Small intestine (tissue), 7 donors: ENCODE measurements at regions not wholly inside any gene's neighbourhood (a gene's known extent, or its start where the extent isn't known, plus 50 kb on each side); places are given as distances from the start of the nearest gene placed in this dataset.

Experiments
- DNase-seq, 2 donors: peaks; one replicate each; pipeline versions ENCODE4 v3.0.0 to v3.0.0-alpha.2; 2013
- FAIRE-seq: peaks from 2 replicates; lab custom pipeline; 2012; peaks lifted over from hg19 to GRCh38; lab: Jason Lieb, UNC
- H3K27ac ChIP-seq, 3 donors: one replicate each; pipeline ENCODE4 v1.5.1; 2013; ENCODE audit warnings: low read length in 2 of 3, mild to moderate bottlenecking in 2 of 3, control low read depth in 1 of 3, inconsistent platforms in 1 of 3, low read depth in 1 of 3, moderate library complexity in 1 of 3
- H3K27me3 ChIP-seq, 3 donors: one replicate each; pipeline ENCODE4 v1.6.1; 2013; ENCODE audit warnings: low read length in 3 of 3, inconsistent platforms in 1 of 3; ENCODE audit not compliant: control insufficient read depth in 3 of 3, insufficient read depth in 3 of 3
- H3K36me3 ChIP-seq, 3 donors: one replicate each; pipeline ENCODE4 v1.6.1; 2013; ENCODE audit warnings: low read length in 3 of 3, inconsistent platforms in 1 of 3, low read depth in 1 of 3, mild to moderate bottlenecking in 1 of 3, moderate library complexity in 1 of 3; ENCODE audit not compliant: control insufficient read depth in 3 of 3, insufficient read depth in 2 of 3
- H3K4me1 ChIP-seq, 3 donors: one replicate each; pipeline ENCODE4 v1.6.1; 2013; ENCODE audit warnings: low read length in 2 of 3, inconsistent platforms in 1 of 3, low read depth in 1 of 3, mild to moderate bottlenecking in 1 of 3, moderate library complexity in 1 of 3; ENCODE audit not compliant: control insufficient read depth in 3 of 3, insufficient read depth in 2 of 3
- H3K4me3 ChIP-seq, 3 donors: one replicate each; pipeline ENCODE4 v1.5.1; 2013; ENCODE audit warnings: low read length in 3 of 3, control low read depth in 1 of 3, inconsistent platforms in 1 of 3, low read depth in 1 of 3, mild to moderate bottlenecking in 1 of 3, moderate library complexity in 1 of 3
- H3K9me3 ChIP-seq, 2 donors: one replicate each; pipeline ENCODE4 v1.6.1; 2013; ENCODE audit warnings: low read depth in 1 of 2, low read length in 1 of 2; ENCODE audit not compliant: control insufficient read depth in 2 of 2, insufficient read depth in 1 of 2
- WGBS, 3 donors: extraction: QIAGEN DNeasy Blood & Tissue Kit; methylation state at CpG; one replicate each; pipeline ENCODE4 v1.1.7; 2013; 5-methylcytosine and 5-hydroxymethylcytosine counted together
- donor health status: healthy with polysubstance abuse.
- donor health status: control.
- donor health status: control.
- donor health status: Bipolar disorder and iron deficiency.
- donor health status: healthy.

DNA sequence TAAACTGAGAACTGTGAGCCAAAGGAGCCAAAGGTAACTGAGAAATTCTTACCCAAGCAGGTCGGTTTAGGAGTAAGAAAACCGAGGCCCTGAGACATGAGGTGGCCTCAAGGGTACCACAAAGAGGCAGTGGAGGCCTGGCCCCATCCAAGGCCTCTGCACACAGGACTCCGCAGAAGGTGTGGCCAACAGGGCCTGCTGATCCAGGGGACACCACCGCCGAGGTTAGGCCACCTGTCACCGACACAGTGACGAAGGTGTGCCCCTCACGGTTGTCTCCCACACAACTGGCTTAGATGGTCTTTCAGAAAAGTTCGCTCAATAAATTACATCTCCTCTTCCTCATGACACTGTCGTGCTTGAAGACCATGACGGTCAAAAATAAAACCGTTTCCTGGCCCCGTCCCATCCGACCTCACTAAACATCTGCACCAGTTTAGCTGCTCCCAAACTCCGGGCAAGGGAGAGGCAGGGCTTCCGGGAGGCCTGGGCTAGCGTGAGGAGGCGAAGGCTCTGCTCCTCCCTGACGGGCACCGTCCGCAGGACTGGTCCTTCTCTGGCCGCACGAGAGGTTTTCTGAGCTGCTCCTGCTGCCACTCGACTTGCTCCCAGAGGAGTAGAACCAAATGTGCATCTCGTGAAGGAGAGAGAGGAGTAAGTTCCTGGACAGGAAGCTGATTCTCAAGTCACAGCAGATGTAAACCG, 442.0 kb downstream of the EIPR1 start:
- WGBS, 3 donors: 84 to 88% (median 86%) methylated on average over 26 of the region's 26 CpGs
- no peak for FAIRE-seq

DNA sequence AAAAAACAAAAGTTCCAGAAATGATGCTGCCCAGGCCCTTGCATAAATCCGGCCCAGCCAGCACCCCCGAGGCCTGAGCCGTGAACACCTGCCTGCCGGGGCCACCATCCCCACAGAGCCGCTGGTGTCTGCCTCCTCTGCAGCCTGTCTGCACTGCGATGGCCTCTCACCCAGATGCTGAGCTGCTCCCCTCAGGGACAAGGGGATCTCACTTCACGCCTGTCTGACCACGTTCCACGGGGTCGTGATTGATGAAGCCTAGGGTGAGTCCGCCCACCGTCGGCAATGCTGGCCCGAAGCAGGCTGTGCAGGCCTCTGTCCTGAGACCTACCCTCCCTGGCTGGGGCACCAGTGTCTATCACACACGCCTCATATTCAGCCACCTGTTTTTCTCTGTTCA, 444.2 kb downstream of the EIPR1 start:
- Histone ChIP-seq H3K27ac (no peak overlapping the region), H3K4me1 (no peaks in the 10 kb centered on the region), H3K27me3 (no peaks in the 10 kb centered on the region), H3K4me3 (no peak overlapping the region), H3K9me3 (peaks cover 2 to 19% of the 10 kb centered on the region in 2 donors), H3K36me3 (no peaks in the 10 kb centered on the region)
- FAIRE-seq (no peak), DNase-seq (no peak)
- WGBS, 3 donors: 64 to 78% (median 70%) methylated on average over 15 of the region's 15 CpGs

More for the DNA sequence above, 442.0 kb downstream of the EIPR1 start:
- H3K36me3 ChIP-seq: no peaks in the 10 kb centered on the region
- H3K4me1 ChIP-seq: no peaks in the 10 kb centered on the region
- H3K27ac ChIP-seq: no peak overlapping the region
- H3K27me3 ChIP-seq: no peaks in the 10 kb centered on the region
- no peak for DNase-seq
- H3K9me3 ChIP-seq: peaks cover 2 to 19% of the 10 kb centered on the region in 2 donors
- no peak overlapping the region for H3K4me3 ChIP-seq

DNA sequence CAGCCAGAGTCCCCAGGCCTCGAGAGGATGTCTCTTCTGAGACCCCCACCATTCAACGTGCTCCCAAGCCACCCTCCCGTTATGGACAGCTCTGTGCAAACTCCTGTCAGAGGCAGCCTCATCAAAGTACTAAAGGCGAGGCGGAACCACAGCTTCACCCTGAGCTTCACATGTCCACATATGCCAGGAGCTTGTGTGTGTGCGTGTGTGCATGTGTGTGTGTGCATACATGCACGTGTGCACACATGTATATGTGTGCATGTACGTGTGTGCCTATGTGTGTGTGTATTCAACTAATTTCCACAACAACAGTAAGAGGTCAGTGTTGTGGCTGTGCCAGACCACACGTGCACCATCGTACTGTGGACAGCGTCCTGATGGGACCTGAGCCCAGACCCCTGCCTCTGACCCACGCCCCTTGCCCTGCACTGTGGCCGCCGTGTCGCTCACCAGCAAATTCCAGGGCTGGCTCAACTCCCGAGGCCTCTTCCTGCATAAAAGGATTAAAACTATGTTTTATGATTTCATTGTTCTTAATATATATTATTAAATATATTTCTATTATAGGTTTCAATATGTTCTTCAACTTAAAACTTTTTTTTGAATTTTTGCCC, 444.8 kb downstream of the EIPR1 start:
- Histone ChIP-seq H3K36me3 (no peaks in the 10 kb centered on the region), H3K4me3 (no peak overlapping the region), H3K27me3 (no peaks in the 10 kb centered on the region), H3K9me3 (peaks cover 2 to 19% of the 10 kb centered on the region in 2 donors), H3K27ac (no peak overlapping the region), H3K4me1 (no peaks in the 10 kb centered on the region)
- WGBS, 3 donors: 79 to 85% (median 84%) methylated on average over 16 of the region's 16 CpGs
- DNase-seq (no peak), FAIRE-seq (no peak)

DNA sequence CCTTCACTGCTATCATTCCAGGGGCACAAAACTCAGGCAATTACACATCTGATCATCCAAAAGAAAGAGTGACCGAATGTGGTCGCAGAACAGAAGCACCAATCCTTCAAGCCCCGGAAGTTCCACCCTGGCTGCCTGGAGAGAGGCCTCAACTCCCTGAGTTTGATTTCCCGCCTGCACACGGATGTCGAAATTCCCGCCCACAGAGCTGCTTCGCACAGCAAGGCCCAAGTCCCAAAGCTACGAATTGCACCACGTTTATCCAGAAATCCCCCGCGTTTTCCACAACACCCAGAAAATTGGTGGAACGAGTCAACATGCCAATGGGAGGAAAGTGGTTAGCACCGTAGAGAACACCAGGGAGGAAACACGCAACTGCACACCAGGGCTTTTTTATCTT, 445.4 kb downstream of the EIPR1 start:
- Histone ChIP-seq H3K27me3 (no peaks in the 10 kb centered on the region), H3K9me3 (peaks cover 1 to 15% of the 10 kb centered on the region in 2 donors), H3K4me3 (no peak overlapping the region), H3K36me3 (no peaks in the 10 kb centered on the region), H3K4me1 (no peaks in the 10 kb centered on the region), H3K27ac (no peak overlapping the region)
- no peak for FAIRE-seq
- DNase-seq: no peak
- 78 to 85% (median 79%) methylated on average over 15 of the region's 15 CpGs for whole genome bisulfite sequencing, 3 donors

DNA sequence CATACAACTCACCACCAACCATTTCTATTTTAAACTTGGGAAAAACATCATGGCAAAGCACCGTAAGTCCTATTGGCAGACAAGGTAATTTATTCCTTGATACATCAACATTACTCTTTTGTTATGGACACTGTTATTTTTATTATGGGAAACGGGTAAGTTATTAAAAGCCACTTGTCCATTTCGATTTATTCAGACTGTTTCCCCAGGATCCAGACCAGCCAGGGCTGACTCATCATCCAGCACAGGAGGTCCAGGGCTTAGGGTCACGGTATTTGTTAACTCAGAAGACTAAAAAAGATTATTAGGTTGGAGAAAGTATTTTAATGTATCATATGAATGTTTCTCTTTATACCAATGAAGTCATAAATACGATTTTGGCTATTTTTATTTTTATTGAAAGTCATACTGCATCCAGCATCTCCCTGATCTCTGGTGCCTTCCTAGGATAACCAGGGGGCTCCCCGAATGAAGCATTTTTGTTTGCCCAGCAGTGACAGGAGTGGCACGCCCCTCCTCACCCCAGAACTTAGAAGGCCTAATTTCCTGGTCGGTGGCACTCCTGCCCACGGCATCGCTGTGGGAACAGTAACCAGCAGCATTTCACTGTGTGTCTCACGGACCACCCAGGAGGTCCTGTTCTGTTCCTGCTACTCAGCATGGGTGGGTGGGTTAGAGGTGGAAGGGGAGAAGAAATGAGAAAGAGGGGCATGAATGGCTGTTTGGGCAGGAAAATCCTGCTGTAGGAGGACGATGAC, 446.1 kb downstream of the EIPR1 start:
- Histone ChIP-seq H3K4me1 (no peaks in the 10 kb centered on the region), H3K9me3 (peaks cover 0 to 8% of the 10 kb centered on the region in 2 donors), H3K4me3 (no peak overlapping the region), H3K27ac (no peak overlapping the region), H3K27me3 (no peaks in the 10 kb centered on the region), H3K36me3 (no peaks in the 10 kb centered on the region)
- DNase-seq: no peak
- FAIRE-seq: no peak
- 74 to 83% (median 79%) methylated on average over 12 of the region's 12 CpGs for WGBS, 3 donors

DNA sequence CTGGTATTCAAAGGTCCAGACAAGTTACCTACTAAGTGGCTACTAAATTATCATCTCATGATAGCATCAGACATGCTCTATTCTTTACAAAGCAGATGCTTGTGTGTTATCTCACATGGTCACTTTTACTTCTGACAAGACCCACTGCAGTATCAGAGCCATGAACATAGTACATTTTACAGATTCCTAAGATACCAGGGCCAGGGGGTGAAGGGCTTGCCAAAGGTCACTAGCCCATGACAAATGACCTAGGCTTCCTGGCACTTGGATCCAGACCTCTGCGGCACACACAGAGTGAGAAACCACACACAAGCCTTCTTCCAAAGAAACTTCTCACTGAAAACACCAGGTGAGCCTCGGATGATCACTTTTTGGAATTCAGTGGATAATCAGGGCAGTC, 446.8 kb downstream of the EIPR1 start:
- no peak for DNase-seq
- no peak for FAIRE-seq
- Histone ChIP-seq H3K27me3 (no peaks in the 10 kb centered on the region), H3K27ac (no peak overlapping the region), H3K9me3 (peaks cover 0 to 3% of the 10 kb centered on the region in 2 donors), H3K36me3 (no peaks in the 10 kb centered on the region), H3K4me1 (no peaks in the 10 kb centered on the region), H3K4me3 (no peak overlapping the region)
- 86 to 91% (median 89%) methylated on average over 2 of the region's 2 CpGs for WGBS, 3 donors

DNA sequence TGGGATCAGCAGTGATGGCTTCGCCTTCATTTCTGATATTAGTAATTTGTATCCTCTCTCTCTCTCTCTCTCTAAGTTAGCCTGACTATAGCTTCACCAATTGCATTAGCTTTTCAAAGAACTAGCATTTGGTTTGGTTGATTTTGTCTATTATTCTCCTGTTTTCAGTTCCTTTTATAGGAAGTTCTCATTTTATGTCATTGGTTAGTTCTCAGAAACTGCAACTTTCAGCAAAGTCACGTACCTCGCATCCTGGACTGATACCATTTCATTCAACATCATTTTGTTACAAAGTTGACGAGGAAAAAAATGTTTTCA, 450.8 kb downstream of the EIPR1 start:
- H3K27me3 ChIP-seq: no peaks in the 10 kb centered on the region
- DNase-seq (no peak), FAIRE-seq (no peak)
- no peaks in the 10 kb centered on the region for H3K36me3 ChIP-seq
- H3K9me3 ChIP-seq: no peaks in the 10 kb centered on the region
- H3K27ac ChIP-seq: no peak overlapping the region
- WGBS, 3 donors: 57 to 72% (median 64%) methylated on average over 4 of the region's 4 CpGs
- no peaks in the 10 kb centered on the region for H3K4me1 ChIP-seq
- no peak overlapping the region for H3K4me3 ChIP-seq

DNA sequence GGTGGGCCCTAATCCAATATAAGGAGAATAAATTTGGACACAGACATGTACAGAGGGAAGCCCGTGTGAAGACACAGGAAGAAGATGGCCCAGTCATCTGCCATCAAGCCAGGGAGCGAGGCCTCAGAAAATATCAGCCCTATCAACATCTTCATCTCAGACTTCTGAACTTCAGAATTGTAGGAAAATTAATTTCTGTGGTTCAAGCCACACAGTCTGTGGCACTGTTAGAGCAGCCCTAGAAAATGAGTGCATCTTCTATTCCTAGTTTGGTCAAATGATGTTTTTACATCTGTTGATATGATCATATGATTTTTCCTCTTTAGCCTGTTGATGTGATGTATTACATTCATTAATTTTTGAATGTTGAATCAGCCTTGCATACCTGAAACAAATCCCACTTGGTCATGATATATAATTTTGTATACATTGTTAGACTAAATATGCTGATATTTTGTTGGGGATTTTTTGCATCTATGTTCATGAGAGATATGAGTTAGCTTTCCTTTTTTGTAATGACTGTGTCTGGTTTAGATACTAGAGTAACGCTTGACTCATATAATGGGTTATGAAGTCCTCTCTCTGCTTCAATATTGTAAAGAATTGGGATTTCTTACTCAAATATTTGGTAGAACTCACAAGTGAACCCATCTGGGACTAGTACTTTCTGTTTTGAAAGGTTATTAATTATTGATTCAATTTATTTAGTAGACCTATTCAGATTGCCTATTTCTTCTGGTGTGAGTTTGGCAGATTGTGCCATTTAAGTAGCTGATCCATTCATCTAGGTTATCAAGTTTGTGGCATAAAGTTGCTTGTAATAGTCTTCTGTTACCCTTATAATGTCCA, 451.4 kb downstream of the EIPR1 start:
- H3K27ac ChIP-seq: no peak overlapping the region
- FAIRE-seq (no peak), DNase-seq (no peak)
- H3K36me3 ChIP-seq: no peaks in the 10 kb centered on the region
- H3K4me1 ChIP-seq: no peaks in the 10 kb centered on the region
- H3K9me3 ChIP-seq: no peaks in the 10 kb centered on the region
- 79 to 90% (median 87%) methylated on average over 3 of the region's 3 CpGs for WGBS, 3 donors
- no peaks in the 10 kb centered on the region for H3K27me3 ChIP-seq
- no peak overlapping the region for H3K4me3 ChIP-seq
